H1 (cell line): ENCODE measurements at regions not wholly inside any gene's neighbourhood (a gene's known extent, or its start where the extent isn't known, plus 50 kb on each side); places are given as distances from the start of the nearest gene placed in this dataset.

Source experiments
- CHD2 ChIP-seq: IDR thresholded peaks from 2 replicates; pipeline ENCODE4 v1.6.1; 2012; ENCODE audit warnings: low read length, improper control_type of control experiment
- CHD7 ChIP-seq: fragments of 300-600 bp; sonication (generic); IDR thresholded peaks from 2 replicates; pipeline ENCODE4 v1.7.1; 2012; ENCODE audit warnings: low read length, moderate library complexity, mild to moderate bottlenecking, inconsistent platforms; ENCODE audit not compliant: insufficient replicate concordance
- EGR1 ChIP-seq: IDR thresholded peaks from 2 replicates; pipeline ENCODE4 v1.6.1; 2011; ENCODE audit warnings: low read depth, low read length, borderline replicate concordance
- KDM4A ChIP-seq: IDR thresholded peaks from one replicate; pipeline ENCODE4 v1.7.1; 2012; ENCODE audit warnings: low read depth, mild to moderate bottlenecking, moderate library complexity, low read length, inconsistent platforms; ENCODE audit not compliant: severe bottlenecking
- SAP30 ChIP-seq: fragments of 300-600 bp; sonication (generic); IDR thresholded peaks from 2 replicates; pipeline ENCODE4 v1.7.1; 2012; ENCODE audit warnings: low read length, moderate library complexity, mild to moderate bottlenecking, inconsistent platforms; ENCODE audit not compliant: insufficient read depth, insufficient replicate concordance
- SIN3A ChIP-seq, 2 experiments: IDR thresholded peaks in 1 of 2; conservative IDR thresholded peaks in 1 of 2; 2 replicates each; pipeline ENCODE4 v1.6.1; 2011 to 2012; ENCODE audit warnings: low read length in 2 of 2, improper control_type of control experiment in 1 of 2, low read depth in 1 of 2, mild to moderate bottlenecking in 1 of 2
- TAF1 ChIP-seq: IDR thresholded peaks from 2 replicates; pipeline ENCODE4 v1.6.1; 2011; ENCODE audit warnings: mild to moderate bottlenecking, low read depth, low read length
- TEAD4 ChIP-seq: IDR thresholded peaks from 2 replicates; pipeline ENCODE4 v1.6.1; 2012; ENCODE audit warnings: low read depth, low read length, inconsistent platforms, mixed read lengths

- TF ChIP-seq CHD7 (no peak), KDM4A (no peak), SIN3A (conservative IDR thresholded peaks at IDR 0.05 in 1 of 2, IDR thresholded peaks at IDR 0.05 in 1 of 2; ENCODE audit: low read depth in 1 of 2, low read length in 2 of 2) (no peak), CHD2 (no peak), SAP30 (no peak), EGR1 (no peak), TEAD4 (no peak), TAF1 (no peak)
These were observed 167.3 kb upstream of the SLC13A1 start (continued) for GRCh38 chr7:123367031-123367430.
